ENCODE measurements at regions not wholly inside any gene's neighbourhood (a gene's known extent, or its start where the extent isn't known, plus 50 kb on each side); places are given as distances from the start of the nearest gene placed in this dataset.

- TF ChIP-seq CTCF (IDR thresholded peaks at IDR 0.05; ENCODE audit: poor library complexity, severe bottlenecking) (no peak), RAD21 (conservative IDR thresholded peaks at IDR 0.05) (no peak), TAF1 (IDR thresholded peaks at IDR 0.05; ENCODE audit: low read depth) (no peak), SMC3 (conservative IDR thresholded peaks at IDR 0.05; ENCODE audit: poor library complexity) (no peak), EZH2 (IDR thresholded peaks at IDR 0.05; ENCODE audit: borderline replicate concordance, insufficient read depth, low read length, poor library complexity, severe bottlenecking) (no peak), REST (IDR thresholded peaks at IDR 0.05; ENCODE audit: borderline replicate concordance) (no peak), EP300 (conservative IDR thresholded peaks at IDR 0.05; ENCODE audit: poor library complexity, severe bottlenecking) (no peak), MXI1 (conservative IDR thresholded peaks at IDR 0.05; ENCODE audit: poor library complexity, severe bottlenecking) (no peak), POLR2AphosphoS5 (IDR thresholded peaks at IDR 0.05) (no peak)
- H3K27ac ChIP-seq (ENCODE audit: low read length), result no peak overlapping the region
- no peak overlapping the region for H2AFZ ChIP-seq (ENCODE audit: low read depth, low read length)
- no peaks in the 10 kb centered on the region for H3K27me3 ChIP-seq (ENCODE audit: insufficient read depth, low read depth, low read length)
- H3F3A ChIP-seq (ENCODE audit: insufficient read depth, low read length, poor library complexity, severe bottlenecking), result no peaks in the 10 kb centered on the region
- H4K20me1 ChIP-seq (ENCODE audit: insufficient read depth), result no peaks in the 10 kb centered on the region
- H3K9me3 ChIP-seq (ENCODE audit: low read length), result no peaks in the 10 kb centered on the region
- no peak overlapping the region for H3K4me2 ChIP-seq (ENCODE audit: low read length)
- H3K9me2 ChIP-seq (ENCODE audit: insufficient read depth, low read length), result no peaks in the 10 kb centered on the region
- no peak overlapping the region for H3K4me3 ChIP-seq (ENCODE audit: low read length)
- H3K9ac ChIP-seq (ENCODE audit: low read length), result no peak overlapping the region
- H3K36me3 ChIP-seq (ENCODE audit: insufficient read depth, low read length), result no peaks in the 10 kb centered on the region
- H3K79me2 ChIP-seq (replicated peaks; ENCODE audit: insufficient read depth, low read length), result no peaks in the 10 kb centered on the region
Observed at GRCh38 chr12:63008372-63008771, 73.4 kb upstream of the PPM1H start.

GRCh38 chr12:63007726-63008125 is 72.8 kb upstream of the PPM1H start:
- Histone ChIP-seq H3K4me3 (ENCODE audit: low read length) (no peak overlapping the region), H3K27me3 (ENCODE audit: insufficient read depth, low read depth, low read length) (no peaks in the 10 kb centered on the region), H3K9me3 (ENCODE audit: low read length) (no peaks in the 10 kb centered on the region), H3K4me2 (ENCODE audit: low read length) (no peak overlapping the region), H3F3A (ENCODE audit: insufficient read depth, low read length, poor library complexity, severe bottlenecking) (no peaks in the 10 kb centered on the region), H3K9ac (ENCODE audit: low read length) (no peak overlapping the region), H2AFZ (ENCODE audit: low read depth, low read length) (no peak overlapping the region), H3K36me3 (ENCODE audit: insufficient read depth, low read length) (no peaks in the 10 kb centered on the region), H3K79me2 (replicated peaks; ENCODE audit: insufficient read depth, low read length) (no peaks in the 10 kb centered on the region), H3K9me2 (ENCODE audit: insufficient read depth, low read length) (no peaks in the 10 kb centered on the region), H4K20me1 (ENCODE audit: insufficient read depth) (no peaks in the 10 kb centered on the region), H3K27ac (ENCODE audit: low read length) (no peak overlapping the region)
- TF ChIP-seq REST (IDR thresholded peaks at IDR 0.05; ENCODE audit: borderline replicate concordance) (no peak), EP300 (conservative IDR thresholded peaks at IDR 0.05; ENCODE audit: poor library complexity, severe bottlenecking) (no peak), SMC3 (conservative IDR thresholded peaks at IDR 0.05; ENCODE audit: poor library complexity) (no peak), MXI1 (conservative IDR thresholded peaks at IDR 0.05; ENCODE audit: poor library complexity, severe bottlenecking) (no peak), CTCF (IDR thresholded peaks at IDR 0.05; ENCODE audit: poor library complexity, severe bottlenecking) (no peak), POLR2AphosphoS5 (IDR thresholded peaks at IDR 0.05) (no peak), RAD21 (conservative IDR thresholded peaks at IDR 0.05) (no peak), TAF1 (IDR thresholded peaks at IDR 0.05; ENCODE audit: low read depth) (no peak), EZH2 (IDR thresholded peaks at IDR 0.05; ENCODE audit: borderline replicate concordance, insufficient read depth, low read length, poor library complexity, severe bottlenecking) (no peak)
